HG02970 (cell line): ENCODE measurements at regions not wholly inside any gene's neighbourhood (a gene's known extent, or its start where the extent isn't known, plus 50 kb on each side); places are given as distances from the start of the nearest gene placed in this dataset.
"Not testable (repeated sequence)": the region's sequence is repeated elsewhere in the genome, so short reads cannot be mapped to it uniquely, and the experiment has no call there.

Source experiments
- ATAC-seq: cut with Tn5 transposase; IDR thresholded peaks from one replicate; pipeline ENCODE4 v1.9.1; 2021; ENCODE audit warnings: mild to moderate bottlenecking, moderate library complexity, moderate number of reproducible peaks; ENCODE audit not compliant: unreplicated experiment, low FRiP score

GRCh38 chr17:71741836-71742235 lies 379.0 kb upstream of the SOX9 start:
- ATAC-seq: no peak

DNA sequence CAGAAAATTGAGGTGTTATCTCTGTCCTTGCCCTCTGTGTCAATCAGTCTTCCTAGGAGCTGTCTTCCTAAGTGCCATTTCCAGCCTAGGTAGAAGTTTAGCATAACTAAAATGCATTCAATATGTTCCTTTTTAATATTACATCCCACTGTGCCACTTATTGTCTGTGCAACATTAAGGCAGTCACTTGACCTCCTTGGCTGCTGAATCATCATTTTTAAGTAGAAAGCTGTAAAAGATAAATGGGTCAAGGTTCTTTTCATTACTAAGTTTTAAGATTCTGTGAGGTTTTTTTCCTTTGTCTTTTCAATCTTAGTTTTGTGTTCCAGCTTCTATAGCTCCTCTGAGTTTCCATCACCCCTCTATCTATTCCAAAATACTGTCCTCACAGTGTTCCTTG lies 371.9 kb upstream of the SOX9 start:
- ATAC-seq: no peak

DNA sequence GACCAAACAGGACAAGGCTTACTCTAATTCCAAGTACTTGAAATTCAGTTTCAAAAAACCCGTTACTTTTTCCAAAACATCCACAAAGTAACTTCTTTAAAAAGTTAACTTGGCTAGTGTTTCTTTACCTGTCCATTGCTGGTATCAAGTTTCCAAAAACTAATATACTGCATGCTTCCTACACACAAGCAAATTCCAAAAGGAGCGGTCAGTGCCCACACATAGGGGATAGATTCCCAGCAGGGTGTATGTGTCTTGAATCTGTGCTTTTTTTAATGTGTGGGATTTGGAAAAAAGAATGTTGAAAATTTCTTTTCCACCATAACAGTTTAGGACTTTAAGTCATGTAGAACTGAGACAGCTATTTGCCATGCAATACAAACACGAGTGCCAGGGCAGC lies 367.8 kb upstream of the SOX9 start:
- no peak for ATAC-seq

GRCh38 chr17:71757156-71757555 lies 363.7 kb upstream of the SOX9 start:
- ATAC-seq: no peak

DNA sequence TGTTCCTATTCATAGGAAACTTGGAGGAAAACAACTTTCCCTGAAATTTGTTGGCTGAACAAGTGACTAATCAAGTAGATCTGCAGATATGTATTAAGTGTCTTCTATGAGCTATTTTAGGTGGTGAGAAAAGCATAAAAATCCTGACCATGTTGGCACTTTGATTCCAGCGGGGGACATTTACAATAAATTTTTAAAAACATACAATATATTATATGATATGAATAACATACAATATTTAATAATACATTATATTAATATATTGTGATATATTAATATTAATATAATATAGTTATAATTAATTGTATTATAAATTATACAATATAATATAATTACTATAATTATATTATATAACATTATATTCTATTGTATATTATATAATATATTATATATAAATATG lies 362.9 kb upstream of the SOX9 start:
- ATAC-seq: no peak

GRCh38 chr17:71759422-71760060 lies 361.3 kb upstream of the SOX9 start:
- no peak for ATAC-seq

DNA sequence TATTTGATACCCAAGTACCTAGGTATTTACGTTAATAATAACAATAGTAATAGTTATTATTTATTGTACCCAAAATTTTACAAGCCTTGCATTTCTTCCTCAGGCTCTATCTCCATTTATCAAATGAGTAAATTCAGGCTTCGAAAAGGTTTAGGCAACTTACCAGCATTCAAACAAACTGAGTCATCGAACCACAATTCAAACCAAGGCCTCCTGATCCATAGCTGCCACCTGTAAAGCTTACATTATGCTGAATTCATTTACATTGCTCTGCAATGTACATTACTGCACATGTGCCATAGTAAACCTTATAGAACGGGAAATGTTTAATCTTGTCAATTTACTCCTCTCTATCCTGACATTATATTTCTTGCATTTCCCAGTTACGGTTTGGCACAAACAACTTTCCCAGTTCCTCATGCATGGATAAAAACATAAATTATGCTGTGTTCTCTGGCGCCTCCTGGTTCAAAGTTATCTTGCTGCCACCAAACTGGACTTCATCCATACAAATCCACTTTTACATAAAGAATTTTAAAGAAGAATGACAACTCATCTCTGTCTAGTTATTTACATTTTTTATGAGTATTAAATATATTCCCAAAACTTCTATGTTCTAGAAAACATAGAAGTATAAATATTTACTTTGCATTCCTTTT lies 360.6 kb upstream of the SOX9 start:
- ATAC-seq: no peak

- ATAC-seq: no peak
Measured at GRCh38 chr17:71762526-71762925, 358.3 kb upstream of the SOX9 start.

- no peak for ATAC-seq
Measured at GRCh38 chr17:71764505-71764904, 356.3 kb upstream of the SOX9 start.

GRCh38 chr17:71765437-71765836 lies 355.4 kb upstream of the SOX9 start:
- no peak for ATAC-seq

DNA sequence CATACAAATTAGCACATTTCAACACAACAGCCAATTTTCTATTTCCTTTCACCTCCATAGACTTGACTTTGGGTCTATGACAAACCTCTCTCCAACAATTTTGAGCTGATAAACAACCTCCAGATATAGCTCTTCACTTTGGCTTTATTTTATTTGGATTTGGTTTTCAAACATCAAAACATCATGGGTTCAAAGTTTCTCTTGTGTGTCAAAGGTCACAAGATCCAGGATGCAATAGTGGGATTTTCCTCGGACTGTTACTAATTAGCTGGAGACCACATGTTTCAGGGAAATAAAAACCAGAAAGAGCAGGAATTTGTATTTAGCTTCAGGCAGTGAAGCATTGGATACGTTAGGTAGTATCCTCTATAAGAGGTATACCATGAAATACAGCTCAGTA lies 351.0 kb upstream of the SOX9 start:
- no peak for ATAC-seq

DNA sequence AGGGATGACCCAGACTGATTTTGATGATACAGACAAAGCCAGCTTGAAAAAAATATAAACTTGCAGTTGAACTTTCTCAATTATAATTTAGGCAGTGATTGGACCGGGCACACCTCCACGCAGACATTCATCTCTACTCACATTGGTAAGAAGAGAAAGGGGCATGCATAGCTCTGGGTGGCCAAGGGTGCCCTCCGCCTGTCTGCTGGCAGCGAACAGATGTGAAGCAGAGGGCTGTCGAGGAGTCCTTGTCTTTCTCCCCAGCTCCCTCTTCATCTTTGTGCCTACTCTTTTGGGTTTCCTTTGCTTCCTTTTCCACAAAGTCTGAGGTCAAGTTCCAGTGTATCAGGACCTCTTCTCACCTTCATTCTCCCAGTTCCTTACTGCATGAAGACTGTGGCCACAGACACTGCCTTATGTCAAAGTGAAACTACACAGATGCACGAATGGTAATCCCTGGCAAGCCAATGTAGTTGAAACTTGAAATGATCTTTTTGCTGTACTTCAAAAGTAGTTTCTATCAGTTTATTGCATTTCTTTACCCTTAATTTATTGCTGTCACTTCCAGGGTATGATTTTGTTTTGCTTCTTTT lies 343.7 kb upstream of the SOX9 start:
- no peak for ATAC-seq

DNA sequence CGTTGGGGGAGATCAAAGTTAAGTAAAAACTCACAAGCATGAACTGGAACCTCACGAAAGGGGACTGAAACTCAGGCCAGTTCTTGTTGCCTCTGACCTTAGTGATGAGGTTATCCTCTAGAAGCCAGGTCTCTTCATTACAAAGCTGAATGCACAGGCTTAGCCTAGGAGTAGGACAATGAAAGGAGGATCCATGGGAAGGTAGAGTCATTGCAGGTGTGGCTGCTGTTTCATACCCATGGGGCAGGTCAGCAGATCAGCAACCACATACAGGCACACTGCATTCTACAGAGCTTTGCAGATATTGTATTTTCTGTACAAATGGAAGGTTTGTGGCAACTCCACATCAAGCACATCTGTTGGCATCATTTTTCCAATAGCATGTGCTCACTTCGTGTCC lies 341.3 kb upstream of the SOX9 start:
- no peak for ATAC-seq

DNA sequence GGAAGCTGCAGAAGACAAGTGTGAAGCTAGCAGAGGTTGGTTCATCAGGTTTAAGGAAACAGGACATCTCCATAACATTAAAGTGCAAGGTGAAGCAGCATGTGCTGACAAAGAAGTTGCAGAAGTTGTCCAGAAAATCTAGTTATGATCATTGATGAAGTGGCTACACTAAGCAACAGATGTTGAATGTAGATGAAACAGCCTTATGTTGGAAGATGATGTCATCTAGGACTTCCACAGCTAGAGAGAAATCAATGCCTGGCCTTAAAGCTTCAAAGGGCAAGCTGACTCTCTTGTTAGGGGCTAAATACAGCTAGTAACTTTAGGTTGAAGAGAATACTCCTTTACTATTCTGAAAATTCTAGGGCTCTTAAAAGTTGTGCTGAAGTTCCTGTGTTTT lies 340.2 kb upstream of the SOX9 start:
- no peak for ATAC-seq

- ATAC-seq: not testable (repeated sequence)
Measured at GRCh38 chr17:71782021-71782420, 338.8 kb upstream of the SOX9 start.

DNA sequence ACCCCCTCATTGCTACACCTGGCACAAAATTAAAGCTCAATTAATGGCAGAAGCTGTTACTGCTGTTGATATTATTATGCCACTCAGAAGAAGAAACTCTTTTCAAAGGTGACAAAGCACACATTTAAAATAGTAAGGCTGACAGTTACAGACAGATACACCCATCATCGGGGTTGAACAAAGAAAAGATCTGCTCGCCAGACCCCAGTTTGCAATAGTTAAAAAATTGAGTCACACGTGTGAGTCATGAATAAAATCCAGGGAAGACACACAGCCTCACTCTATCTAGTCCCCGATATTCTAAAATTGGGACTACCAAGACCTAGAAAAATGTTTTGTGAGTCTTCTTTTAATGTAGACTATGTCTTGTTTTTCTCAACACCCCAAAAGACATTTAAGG lies 330.0 kb upstream of the SOX9 start:
- no peak for ATAC-seq

- no peak for ATAC-seq
Measured at GRCh38 chr17:71791311-71791710, 329.5 kb upstream of the SOX9 start.

GRCh38 chr17:71792966-71793365 lies 327.9 kb upstream of the SOX9 start:
- ATAC-seq: no peak

- ATAC-seq: no peak
Measured at GRCh38 chr17:71793518-71793917, 327.3 kb upstream of the SOX9 start.

DNA sequence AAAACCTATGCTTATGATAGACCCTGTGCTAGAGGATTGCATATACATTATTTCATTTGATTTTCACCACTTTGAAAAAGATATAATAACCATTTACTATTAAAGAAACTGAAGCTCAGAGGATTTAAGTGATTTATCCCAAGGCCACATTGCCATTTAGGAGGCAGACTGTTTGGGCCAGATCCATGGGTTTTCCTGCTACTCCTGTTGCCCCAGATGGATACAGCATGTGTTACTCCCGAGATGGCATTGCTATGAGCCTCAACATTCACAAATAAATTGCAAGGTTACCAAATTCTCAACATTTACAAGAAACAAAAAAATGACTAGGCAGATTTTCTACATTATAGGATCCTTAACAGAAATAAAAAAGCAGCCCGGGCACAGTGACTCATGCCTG lies 322.1 kb upstream of the SOX9 start:
- no peak for ATAC-seq

DNA sequence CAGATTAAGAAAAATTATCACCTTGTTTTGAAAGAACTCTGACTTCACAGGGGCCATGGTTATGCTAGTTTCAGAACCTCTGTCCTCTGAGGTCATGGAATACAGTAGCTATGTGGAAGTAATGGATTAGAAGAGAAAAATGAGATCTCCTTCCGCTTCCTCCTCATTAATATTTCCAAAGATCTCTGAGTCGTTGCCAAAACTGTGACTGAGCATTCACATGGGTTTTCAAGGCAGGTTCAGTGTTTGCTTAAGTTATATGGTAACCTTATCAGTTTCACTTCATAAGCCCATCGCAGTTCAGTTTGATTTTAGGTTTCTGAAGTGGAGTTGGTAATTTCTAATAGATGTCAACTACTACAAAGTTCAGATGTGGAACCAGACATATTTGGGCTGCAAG lies 321.2 kb upstream of the SOX9 start:
- ATAC-seq: no peak

DNA sequence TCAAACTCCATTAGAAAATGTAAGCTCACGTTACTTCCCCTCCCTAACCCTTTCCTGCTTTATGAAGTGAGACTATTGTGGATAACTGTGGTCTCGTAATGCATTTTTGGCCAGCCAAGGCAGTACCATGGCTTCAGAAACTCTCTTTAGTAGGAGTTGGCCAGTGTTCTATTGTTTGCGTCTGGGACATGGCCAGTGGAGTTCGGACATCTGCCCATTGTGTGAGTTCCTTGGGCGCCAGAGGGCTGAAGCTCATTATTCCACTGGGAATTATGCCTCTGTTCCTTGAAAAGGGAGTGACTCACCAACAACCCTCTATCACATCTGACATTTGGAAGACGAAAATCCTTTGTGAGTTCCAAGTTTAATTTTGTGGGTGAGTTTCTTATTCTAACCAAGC lies 319.5 kb upstream of the SOX9 start:
- no peak for ATAC-seq
